Peyer's patch (tissue), 4 donors: ENCODE measurements at regions not wholly inside any gene's neighbourhood (a gene's known extent, or its start where the extent isn't known, plus 50 kb on each side); places are given as distances from the start of the nearest gene placed in this dataset.

Experiments used
- DNase-seq, 3 donors: peaks; one replicate each; pipeline ENCODE4 v3.0.0-alpha.2; 2017 to 2019
- H3K27ac ChIP-seq, 4 donors: fragments of 200-600 bp; sonication (generic); one replicate each; pipeline ENCODE4 v1.5.1; 2016 to 2019
- H3K27me3 ChIP-seq, 2 donors: fragments of 200-600 bp; sonication (generic); one replicate each; pipeline ENCODE4 v1.5.1; 2019
- H3K36me3 ChIP-seq, 3 donors: fragments of 200-600 bp; sonication (generic); one replicate each; pipeline ENCODE4 v1.5.1; 2016 to 2019
- H3K4me1 ChIP-seq, 4 donors: fragments of 200-600 bp; sonication (generic); one replicate each; pipeline ENCODE4 v1.5.1; 2016 to 2019
- H3K4me3 ChIP-seq, 4 donors: fragments of 200-600 bp; sonication (generic); 1 replicate in 3 of 4; 2 replicates in 1 of 4; pipeline ENCODE4 v1.5.1; 2016 to 2019; ENCODE audit warnings: mild to moderate bottlenecking in 1 of 4
- H3K9me3 ChIP-seq, 4 donors: fragments of 200-600 bp; sonication (generic); one replicate each; pipeline ENCODE4 v1.5.1; 2016 to 2019; ENCODE audit warnings: mild to moderate bottlenecking in 1 of 4
- CTCF ChIP-seq, 6 experiments: fragments of 450-650 bp in 4 of 6; fragments of 200-600 bp in 2 of 6; sonication (generic) in 1 of 6; IDR thresholded peaks; one replicate each; pipeline ENCODE4 v1.5.1; 2017 to 2019; ENCODE audit warnings: antibody characterized with exemption in 6 of 6, mild to moderate bottlenecking in 3 of 6, moderate library complexity in 1 of 6
- POLR2A ChIP-seq, 2 donors: fragments of 450-650 bp; IDR thresholded peaks; one replicate each; pipeline ENCODE4 v1.5.1; 2017; ENCODE audit warnings: antibody characterized with exemption in 2 of 2, mild to moderate bottlenecking in 2 of 2, moderate library complexity in 2 of 2

GRCh38 chr12:68532204-68532886, 78.4 kb upstream of the RAP1B start:
- TF ChIP-seq POLR2A (IDR thresholded peaks at IDR 0.05) (no peak), CTCF (IDR thresholded peaks at IDR 0.05) (no peak)
- DNase-seq = no peak
- no peaks in the 10 kb centered on the region for H3K9me3 ChIP-seq
- no peak overlapping the region for H3K4me3 ChIP-seq
- no peaks in the 10 kb centered on the region for H3K4me1 ChIP-seq
- H3K27me3 ChIP-seq = no peaks in the 10 kb centered on the region
- H3K27ac ChIP-seq = no peak overlapping the region
- no peaks in the 10 kb centered on the region for H3K36me3 ChIP-seq

- H3K4me3 ChIP-seq = no peak overlapping the region
- no peaks in the 10 kb centered on the region for H3K4me1 ChIP-seq
- H3K9me3 ChIP-seq = no peaks in the 10 kb centered on the region
- DNase-seq = no peak
- H3K36me3 ChIP-seq = no peaks in the 10 kb centered on the region
- H3K27me3 ChIP-seq = no peaks in the 10 kb centered on the region
- H3K27ac ChIP-seq = no peak overlapping the region
- TF ChIP-seq CTCF (IDR thresholded peaks at IDR 0.05) = no peak
- no peak for TF ChIP-seq POLR2A (IDR thresholded peaks at IDR 0.05)
Observed at GRCh38 chr12:68532887-68533248, 77.8 kb upstream of the RAP1B start.

GRCh38 chr12:68534108-68534507, 76.6 kb upstream of the RAP1B start:
- Histone ChIP-seq H3K27ac (no peak overlapping the region), H3K27me3 (no peaks in the 10 kb centered on the region), H3K4me1 (peaks cover 0 to 2% (median 0%) of the 10 kb centered on the region in 4 donors), H3K4me3 (no peak overlapping the region), H3K9me3 (no peaks in the 10 kb centered on the region), H3K36me3 (no peaks in the 10 kb centered on the region)
- no peak for DNase-seq
- TF ChIP-seq CTCF (IDR thresholded peaks at IDR 0.05) (no peak), POLR2A (IDR thresholded peaks at IDR 0.05) (no peak)

- Histone ChIP-seq H3K9me3 (peaks cover 0 to 3% (median 0%) of the 10 kb centered on the region in 4 donors), H3K4me1 (peaks cover 0 to 7% (median 0%) of the 10 kb centered on the region in 4 donors), H3K27me3 (no peaks in the 10 kb centered on the region), H3K36me3 (no peaks in the 10 kb centered on the region), H3K27ac (no peak overlapping the region), H3K4me3 (no peak overlapping the region)
- no peak for DNase-seq
- TF ChIP-seq CTCF (IDR thresholded peaks at IDR 0.05) (no peak), POLR2A (IDR thresholded peaks at IDR 0.05) (no peak)
Observed at GRCh38 chr12:68536885-68537485, 73.7 kb upstream of the RAP1B start.

- no peak for TF ChIP-seq POLR2A (IDR thresholded peaks at IDR 0.05)
- TF ChIP-seq CTCF (IDR thresholded peaks at IDR 0.05) = no peak
- Histone ChIP-seq H3K4me3 (no peak overlapping the region), H3K27ac (no peak overlapping the region), H3K36me3 (no peaks in the 10 kb centered on the region), H3K9me3 (peaks cover 0 to 3% (median 0%) of the 10 kb centered on the region in 4 donors), H3K4me1 (peaks cover 0 to 7% (median 0%) of the 10 kb centered on the region in 4 donors), H3K27me3 (no peaks in the 10 kb centered on the region)
- no peak for DNase-seq
Observed at GRCh38 chr12:68537571-68537970, 73.1 kb upstream of the RAP1B start.
